ENCODE measurements at regions not wholly inside any gene's neighbourhood (a gene's known extent, or its start where the extent isn't known, plus 50 kb on each side); places are given as distances from the start of the nearest gene placed in this dataset.

DNA sequence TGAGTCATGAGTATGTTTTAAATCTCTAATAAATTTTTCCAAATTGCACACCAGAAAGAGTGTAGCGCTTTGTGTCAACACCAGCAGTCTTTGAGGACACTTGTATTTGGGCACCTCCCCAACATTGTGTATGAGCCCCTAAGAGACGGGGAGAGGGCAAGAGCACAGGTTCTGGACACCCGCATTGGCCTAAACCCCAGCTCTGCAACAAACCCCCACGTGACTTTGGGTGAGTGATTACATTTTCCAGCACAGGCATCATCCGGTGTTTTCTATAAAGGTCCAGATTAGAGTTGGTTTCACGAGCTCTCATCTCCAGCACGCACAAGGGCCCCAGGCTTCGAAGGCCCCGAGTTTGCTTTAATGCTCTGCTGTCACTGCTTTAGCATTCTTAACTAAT, 66.3 kb upstream of the SLC45A1 start:
- Histone ChIP-seq H3K27ac (ENCODE audit: low read depth in 1 of 2, low read length in 2 of 2) (peak overlapping the region in 1 of 2 donors; percentile 34), H3K4me3 (ENCODE audit: low read depth in 1 of 3, low read length in 3 of 3) (no peak overlapping the region), H3K9ac (ENCODE audit: low read depth in 1 of 2, low read length in 2 of 2) (peak overlapping the region in 1 of 2 donors; percentile 26), H3K4me1 (ENCODE audit: control insufficient read depth in 4 of 4, insufficient read depth in 4 of 4, low read length in 3 of 4) (peaks cover 2 to 29% (median 12%) of the 10 kb centered on the region in 4 donors), H3K27me3 (ENCODE audit: control insufficient read depth in 4 of 4, insufficient read depth in 4 of 4, low read length in 3 of 4) (no peaks in the 10 kb centered on the region), H3K36me3 (ENCODE audit: control insufficient read depth in 4 of 4, insufficient read depth in 3 of 4, low read depth in 1 of 4, low read length in 3 of 4) (no peaks in the 10 kb centered on the region), H3K9me3 (ENCODE audit: control insufficient read depth in 4 of 4, low read length in 3 of 4) (no peaks in the 10 kb centered on the region)
- no peak for DNase-seq (ENCODE audit: low spot score)
- WGBS = 94% methylated on average over 9 of the region's 9 CpGs
- TF ChIP-seq TAF1 (conservative IDR thresholded peaks at IDR 0.05) (no peak), JUND (IDR thresholded peaks at IDR 0.05) (no peak), NR2F2 (IDR thresholded peaks at IDR 0.05) (no peak), YY1 (IDR thresholded peaks at IDR 0.05) (no peak), SP1 (IDR thresholded peaks at IDR 0.05) (no peak), FOXA1 (IDR thresholded peaks at IDR 0.05) (no peak), GABPA (IDR thresholded peaks at IDR 0.05 in 1 of 2, conservative IDR thresholded peaks at IDR 0.05 in 1 of 2) (no peak), HNF4G (IDR thresholded peaks at IDR 0.05) (no peak), FOXA2 (IDR thresholded peaks at IDR 0.05) (no peak), EGR1 (IDR thresholded peaks at IDR 0.05; ENCODE audit: low read depth in 2 of 2) (no peak), RXRA (IDR thresholded peaks at IDR 0.05) (no peak), HNF4A (conservative IDR thresholded peaks at IDR 0.05) (no peak), RAD21 (IDR thresholded peaks at IDR 0.05) (no peak)
- TF ChIP-seq, protein P1, sequence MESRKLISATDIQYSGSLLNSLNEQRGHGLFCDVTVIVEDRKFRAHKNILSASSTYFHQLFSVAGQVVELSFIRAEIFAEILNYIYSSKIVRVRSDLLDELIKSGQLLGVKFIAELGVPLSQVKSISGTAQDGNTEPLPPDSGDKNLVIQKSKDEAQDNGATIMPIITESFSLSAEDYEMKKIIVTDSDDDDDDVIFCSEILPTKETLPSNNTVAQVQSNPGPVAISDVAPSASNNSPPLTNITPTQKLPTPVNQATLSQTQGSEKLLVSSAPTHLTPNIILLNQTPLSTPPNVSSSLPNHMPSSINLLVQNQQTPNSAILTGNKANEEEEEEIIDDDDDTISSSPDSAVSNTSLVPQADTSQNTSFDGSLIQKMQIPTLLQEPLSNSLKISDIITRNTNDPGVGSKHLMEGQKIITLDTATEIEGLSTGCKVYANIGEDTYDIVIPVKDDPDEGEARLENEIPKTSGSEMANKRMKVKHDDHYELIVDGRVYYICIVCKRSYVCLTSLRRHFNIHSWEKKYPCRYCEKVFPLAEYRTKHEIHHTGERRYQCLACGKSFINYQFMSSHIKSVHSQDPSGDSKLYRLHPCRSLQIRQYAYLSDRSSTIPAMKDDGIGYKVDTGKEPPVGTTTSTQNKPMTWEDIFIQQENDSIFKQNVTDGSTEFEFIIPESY (IDR thresholded peaks at IDR 0.05) = no peak
- TF ChIP-seq, protein P2, sequence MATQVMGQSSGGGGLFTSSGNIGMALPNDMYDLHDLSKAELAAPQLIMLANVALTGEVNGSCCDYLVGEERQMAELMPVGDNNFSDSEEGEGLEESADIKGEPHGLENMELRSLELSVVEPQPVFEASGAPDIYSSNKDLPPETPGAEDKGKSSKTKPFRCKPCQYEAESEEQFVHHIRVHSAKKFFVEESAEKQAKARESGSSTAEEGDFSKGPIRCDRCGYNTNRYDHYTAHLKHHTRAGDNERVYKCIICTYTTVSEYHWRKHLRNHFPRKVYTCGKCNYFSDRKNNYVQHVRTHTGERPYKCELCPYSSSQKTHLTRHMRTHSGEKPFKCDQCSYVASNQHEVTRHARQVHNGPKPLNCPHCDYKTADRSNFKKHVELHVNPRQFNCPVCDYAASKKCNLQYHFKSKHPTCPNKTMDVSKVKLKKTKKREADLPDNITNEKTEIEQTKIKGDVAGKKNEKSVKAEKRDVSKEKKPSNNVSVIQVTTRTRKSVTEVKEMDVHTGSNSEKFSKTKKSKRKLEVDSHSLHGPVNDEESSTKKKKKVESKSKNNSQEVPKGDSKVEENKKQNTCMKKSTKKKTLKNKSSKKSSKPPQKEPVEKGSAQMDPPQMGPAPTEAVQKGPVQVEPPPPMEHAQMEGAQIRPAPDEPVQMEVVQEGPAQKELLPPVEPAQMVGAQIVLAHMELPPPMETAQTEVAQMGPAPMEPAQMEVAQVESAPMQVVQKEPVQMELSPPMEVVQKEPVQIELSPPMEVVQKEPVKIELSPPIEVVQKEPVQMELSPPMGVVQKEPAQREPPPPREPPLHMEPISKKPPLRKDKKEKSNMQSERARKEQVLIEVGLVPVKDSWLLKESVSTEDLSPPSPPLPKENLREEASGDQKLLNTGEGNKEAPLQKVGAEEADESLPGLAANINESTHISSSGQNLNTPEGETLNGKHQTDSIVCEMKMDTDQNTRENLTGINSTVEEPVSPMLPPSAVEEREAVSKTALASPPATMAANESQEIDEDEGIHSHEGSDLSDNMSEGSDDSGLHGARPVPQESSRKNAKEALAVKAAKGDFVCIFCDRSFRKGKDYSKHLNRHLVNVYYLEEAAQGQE (IDR thresholded peaks at IDR 0.05) = no peak
- TF ChIP-seq, protein P3, sequence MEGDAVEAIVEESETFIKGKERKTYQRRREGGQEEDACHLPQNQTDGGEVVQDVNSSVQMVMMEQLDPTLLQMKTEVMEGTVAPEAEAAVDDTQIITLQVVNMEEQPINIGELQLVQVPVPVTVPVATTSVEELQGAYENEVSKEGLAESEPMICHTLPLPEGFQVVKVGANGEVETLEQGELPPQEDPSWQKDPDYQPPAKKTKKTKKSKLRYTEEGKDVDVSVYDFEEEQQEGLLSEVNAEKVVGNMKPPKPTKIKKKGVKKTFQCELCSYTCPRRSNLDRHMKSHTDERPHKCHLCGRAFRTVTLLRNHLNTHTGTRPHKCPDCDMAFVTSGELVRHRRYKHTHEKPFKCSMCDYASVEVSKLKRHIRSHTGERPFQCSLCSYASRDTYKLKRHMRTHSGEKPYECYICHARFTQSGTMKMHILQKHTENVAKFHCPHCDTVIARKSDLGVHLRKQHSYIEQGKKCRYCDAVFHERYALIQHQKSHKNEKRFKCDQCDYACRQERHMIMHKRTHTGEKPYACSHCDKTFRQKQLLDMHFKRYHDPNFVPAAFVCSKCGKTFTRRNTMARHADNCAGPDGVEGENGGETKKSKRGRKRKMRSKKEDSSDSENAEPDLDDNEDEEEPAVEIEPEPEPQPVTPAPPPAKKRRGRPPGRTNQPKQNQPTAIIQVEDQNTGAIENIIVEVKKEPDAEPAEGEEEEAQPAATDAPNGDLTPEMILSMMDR (IDR thresholded peaks at IDR 0.05; ENCODE audit: low read depth, low read length, missing input control) = no peak
- TF ChIP-seq, protein P4, sequence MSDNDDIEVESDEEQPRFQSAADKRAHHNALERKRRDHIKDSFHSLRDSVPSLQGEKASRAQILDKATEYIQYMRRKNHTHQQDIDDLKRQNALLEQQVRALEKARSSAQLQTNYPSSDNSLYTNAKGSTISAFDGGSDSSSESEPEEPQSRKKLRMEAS (IDR thresholded peaks at IDR 0.05) = no peak
- TF ChIP-seq, protein P5, sequence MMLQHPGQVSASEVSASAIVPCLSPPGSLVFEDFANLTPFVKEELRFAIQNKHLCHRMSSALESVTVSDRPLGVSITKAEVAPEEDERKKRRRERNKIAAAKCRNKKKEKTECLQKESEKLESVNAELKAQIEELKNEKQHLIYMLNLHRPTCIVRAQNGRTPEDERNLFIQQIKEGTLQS (IDR thresholded peaks at IDR 0.05) = no peak
